Neural progenitor cell (in vitro differentiated cells): ENCODE measurements at regions not wholly inside any gene's neighbourhood (a gene's known extent, or its start where the extent isn't known, plus 50 kb on each side); places are given as distances from the start of the nearest gene placed in this dataset.

Experiments used
- DNase-seq: peaks from one replicate; pipeline ENCODE4 v3.0.0-alpha.2; 2016; ENCODE audit warnings: low spot score
- H2AFZ ChIP-seq: fragments of 200-600 bp; sonication (generic); replicated peaks from 2 replicates; pipeline ENCODE4 v1.6.1; 2016; ENCODE audit warnings: antibody characterized with exemption
- H3F3A ChIP-seq: fragments of 200-600 bp; sonication (generic); 2 replicates; pipeline ENCODE4 v1.6.1; 2016; ENCODE audit warnings: antibody characterized with exemption, low read depth
- H3K27ac ChIP-seq: fragments of 200-600 bp; sonication (generic); 2 replicates; pipeline ENCODE4 v1.5.1; 2016; ENCODE audit warnings: mild to moderate bottlenecking
- H3K27me3 ChIP-seq: fragments of 200-600 bp; sonication (generic); 2 replicates; pipeline ENCODE4 v1.6.1; 2016; ENCODE audit warnings: mild to moderate bottlenecking, moderate library complexity
- H3K36me3 ChIP-seq: fragments of 200-600 bp; sonication (generic); 2 replicates; pipeline ENCODE4 v1.5.1; 2016
- H3K4me1 ChIP-seq: fragments of 200-600 bp; sonication (generic); 2 replicates; pipeline ENCODE4 v1.6.1; 2016; ENCODE audit warnings: mixed run types
- H3K4me2 ChIP-seq: fragments of 200-600 bp; sonication (generic); 2 replicates; pipeline ENCODE4 v1.6.1; 2016
- H3K4me3 ChIP-seq: fragments of 200-600 bp; sonication (generic); 2 replicates; pipeline ENCODE4 v1.5.1; 2016
- H3K79me2 ChIP-seq: fragments of 200-600 bp; sonication (generic); 2 replicates; pipeline ENCODE4 v1.6.1; 2016; ENCODE audit warnings: low read depth
- H3K9ac ChIP-seq: fragments of 200-600 bp; sonication (generic); 2 replicates; pipeline ENCODE4 v1.6.1; 2016
- H3K9me3 ChIP-seq: fragments of 200-600 bp; sonication (generic); 2 replicates; pipeline ENCODE4 v1.5.1; 2016; ENCODE audit warnings: low read depth
- H4K20me1 ChIP-seq: fragments of 200-600 bp; sonication (generic); 2 replicates; pipeline ENCODE4 v1.6.1; 2016; ENCODE audit warnings: low read depth
- H3K27ac Mint-ChIP-seq: 3 replicates; pipeline ENCODE4 v1.8.0; 2021; ENCODE audit warnings: mixed read lengths
- H3K27me3 Mint-ChIP-seq: 2 replicates; pipeline ENCODE4 v1.8.0; 2022; ENCODE audit warnings: low read depth, mild to moderate bottlenecking, inconsistent platforms, moderate library complexity, mixed read lengths; ENCODE audit not compliant: insufficient read depth
- H3K36me3 Mint-ChIP-seq: 3 replicates; pipeline ENCODE4 v1.8.0; 2021; ENCODE audit warnings: mixed read lengths
- H3K4me1 Mint-ChIP-seq: 3 replicates; pipeline ENCODE4 v1.8.0; 2021; ENCODE audit warnings: mixed read lengths
- H3K4me3 Mint-ChIP-seq: 3 replicates; pipeline ENCODE4 v1.8.0; 2021; ENCODE audit warnings: mild to moderate bottlenecking, moderate library complexity, mixed read lengths
- H3K9me3 Mint-ChIP-seq: 3 replicates; pipeline ENCODE4 v1.8.0; 2020; ENCODE audit warnings: mixed read lengths
- CTCF ChIP-seq: fragments of 200-600 bp; sonication (generic); IDR thresholded peaks from 2 replicates; pipeline ENCODE4 v1.5.1; 2017; ENCODE audit warnings: antibody characterized with exemption, mild to moderate bottlenecking
- EZH2 ChIP-seq: fragments of 200-600 bp; sonication (generic); IDR thresholded peaks from 2 replicates; pipeline ENCODE4 v1.6.1; 2017; ENCODE audit warnings: antibody characterized with exemption, mild to moderate bottlenecking, moderate library complexity
- EZH2phosphoT487 ChIP-seq: fragments of 200-600 bp; sonication (generic); IDR thresholded peaks from 2 replicates; pipeline ENCODE4 v1.6.1; 2017; ENCODE audit warnings: antibody characterized with exemption

- peaks cover 37% of the 10 kb centered on the region for H3K4me1 Mint-ChIP-seq
- peaks cover 2% of the 10 kb centered on the region for H3K9me3 Mint-ChIP-seq
- H3K4me3 Mint-ChIP-seq, result no peak overlapping the region
- H3K4me3 ChIP-seq, result no peak overlapping the region
- no peak overlapping the region for H2AFZ ChIP-seq
- no peak overlapping the region for H3K9ac ChIP-seq
- peaks cover 4% of the 10 kb centered on the region for H3K27me3 Mint-ChIP-seq
- H3F3A ChIP-seq, result peaks cover 5% of the 10 kb centered on the region
- no peak for DNase-seq
- H3K36me3 Mint-ChIP-seq, result peaks cover 2% of the 10 kb centered on the region
- H3K79me2 ChIP-seq, result no peaks in the 10 kb centered on the region
- H3K9me3 ChIP-seq, result no peaks in the 10 kb centered on the region
- no peaks in the 10 kb centered on the region for H4K20me1 ChIP-seq
- H3K27me3 ChIP-seq, result peaks cover 38% of the 10 kb centered on the region
- no peaks in the 10 kb centered on the region for H3K36me3 ChIP-seq
- no peak overlapping the region for H3K27ac ChIP-seq
- H3K4me2 ChIP-seq, result no peak overlapping the region
- TF ChIP-seq EZH2 (no peak), CTCF (no peak), EZH2phosphoT487 (no peak)
- H3K4me1 ChIP-seq, result peaks cover 4% of the 10 kb centered on the region
- no peak overlapping the region for H3K27ac Mint-ChIP-seq
Observed at GRCh38 chr1:212556822-212557549, 51.6 kb upstream of the ATF3 start.

- no peaks in the 10 kb centered on the region for H4K20me1 ChIP-seq
- TF ChIP-seq EZH2phosphoT487 (peak; percentile 60), CTCF (no peak), EZH2 (peak; percentile 75)
- H3K27me3 ChIP-seq, result peaks cover 38% of the 10 kb centered on the region
- peaks cover 4% of the 10 kb centered on the region for H3K27me3 Mint-ChIP-seq
- DNase-seq, result peak; percentile 55
- H3K27ac ChIP-seq, result no peak overlapping the region
- peak overlapping the region; percentile 77 for H3K4me2 ChIP-seq
- H3K9ac ChIP-seq, result no peak overlapping the region
- no peaks in the 10 kb centered on the region for H3K79me2 ChIP-seq
- H3K27ac Mint-ChIP-seq, result no peak overlapping the region
- H3F3A ChIP-seq, result peaks cover 5% of the 10 kb centered on the region
- H3K4me3 Mint-ChIP-seq, result peak overlapping the region; percentile 83
- H3K4me1 ChIP-seq, result peaks cover 4% of the 10 kb centered on the region
- H3K4me1 Mint-ChIP-seq, result peaks cover 40% of the 10 kb centered on the region
- peaks cover 4% of the 10 kb centered on the region for H3K36me3 Mint-ChIP-seq
- peaks cover 9% of the 10 kb centered on the region for H3K9me3 Mint-ChIP-seq
- H3K4me3 ChIP-seq, result peak overlapping the region; percentile 51
- H2AFZ ChIP-seq, result peak overlapping the region; percentile 86
- H3K36me3 ChIP-seq, result no peaks in the 10 kb centered on the region
- no peaks in the 10 kb centered on the region for H3K9me3 ChIP-seq
Observed at GRCh38 chr1:212557739-212558692, 50.5 kb upstream of the ATF3 start.

- Mint-ChIP-seq H3K27me3 (peaks cover 8% of the 10 kb centered on the region), H3K4me3 (peak overlapping the region; percentile 80), H3K9me3 (peaks cover 11% of the 10 kb centered on the region), H3K27ac (peak overlapping the region; percentile 98), H3K36me3 (peaks cover 5% of the 10 kb centered on the region), H3K4me1 (peaks cover 41% of the 10 kb centered on the region)
- Histone ChIP-seq H3K4me2 (peak overlapping the region; percentile 77), H2AFZ (peak overlapping the region; percentile 86), H3K9ac (no peak overlapping the region), H3F3A (peaks cover 5% of the 10 kb centered on the region), H3K27ac (no peak overlapping the region), H3K79me2 (no peaks in the 10 kb centered on the region), H3K36me3 (no peaks in the 10 kb centered on the region), H3K27me3 (peaks cover 38% of the 10 kb centered on the region), H3K4me1 (peaks cover 4% of the 10 kb centered on the region), H3K9me3 (no peaks in the 10 kb centered on the region), H4K20me1 (no peaks in the 10 kb centered on the region), H3K4me3 (peak overlapping the region; percentile 51)
- DNase-seq, result peak; percentile 96
- TF ChIP-seq CTCF (no peak), EZH2 (no peak), EZH2phosphoT487 (no peak)
Observed at GRCh38 chr1:212558693-212559480, 49.7 kb upstream of the ATF3 start.
